ENCODE measurements at regions not wholly inside any gene's neighbourhood (a gene's known extent, or its start where the extent isn't known, plus 50 kb on each side); places are given as distances from the start of the nearest gene placed in this dataset.

- TF ChIP-seq, protein P1, sequence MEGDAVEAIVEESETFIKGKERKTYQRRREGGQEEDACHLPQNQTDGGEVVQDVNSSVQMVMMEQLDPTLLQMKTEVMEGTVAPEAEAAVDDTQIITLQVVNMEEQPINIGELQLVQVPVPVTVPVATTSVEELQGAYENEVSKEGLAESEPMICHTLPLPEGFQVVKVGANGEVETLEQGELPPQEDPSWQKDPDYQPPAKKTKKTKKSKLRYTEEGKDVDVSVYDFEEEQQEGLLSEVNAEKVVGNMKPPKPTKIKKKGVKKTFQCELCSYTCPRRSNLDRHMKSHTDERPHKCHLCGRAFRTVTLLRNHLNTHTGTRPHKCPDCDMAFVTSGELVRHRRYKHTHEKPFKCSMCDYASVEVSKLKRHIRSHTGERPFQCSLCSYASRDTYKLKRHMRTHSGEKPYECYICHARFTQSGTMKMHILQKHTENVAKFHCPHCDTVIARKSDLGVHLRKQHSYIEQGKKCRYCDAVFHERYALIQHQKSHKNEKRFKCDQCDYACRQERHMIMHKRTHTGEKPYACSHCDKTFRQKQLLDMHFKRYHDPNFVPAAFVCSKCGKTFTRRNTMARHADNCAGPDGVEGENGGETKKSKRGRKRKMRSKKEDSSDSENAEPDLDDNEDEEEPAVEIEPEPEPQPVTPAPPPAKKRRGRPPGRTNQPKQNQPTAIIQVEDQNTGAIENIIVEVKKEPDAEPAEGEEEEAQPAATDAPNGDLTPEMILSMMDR (IDR thresholded peaks at IDR 0.05): no peak
- TF ChIP-seq POLR2AphosphoS5 (IDR thresholded peaks at IDR 0.05) (no peak), POLR2A (IDR thresholded peaks at IDR 0.05) (no peak), EP300 (IDR thresholded peaks at IDR 0.05; ENCODE audit: low read depth) (no peak)
Observed at GRCh38 chr4:12375805-12376204, 947.1 kb upstream of the HS3ST1 start.

Data from transverse colon (tissue), 4 donors.